ENCODE measurements at regions not wholly inside any gene's neighbourhood (a gene's known extent, or its start where the extent isn't known, plus 50 kb on each side); places are given as distances from the start of the nearest gene placed in this dataset.

DNA sequence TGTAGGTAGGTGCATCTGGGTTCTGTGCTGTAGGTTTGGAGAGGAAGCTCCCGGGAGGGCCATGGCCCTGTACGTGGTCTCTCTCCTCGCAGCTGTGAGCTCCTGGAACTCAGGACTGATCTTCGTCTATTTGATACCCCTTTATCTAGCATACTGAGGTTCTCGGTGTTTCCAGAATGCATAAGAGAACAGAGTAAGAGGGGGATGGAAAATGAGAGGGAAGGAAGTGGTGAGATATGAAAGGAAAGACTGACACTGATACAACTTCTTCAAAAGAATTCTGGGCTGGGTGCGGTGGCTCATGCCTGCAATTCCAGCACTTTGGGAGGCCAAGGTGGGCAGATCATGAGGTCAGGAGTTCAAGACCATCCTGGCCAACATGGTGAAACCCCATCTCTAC lies 90.7 kb downstream of the CHRD start:
- DNase-seq (ENCODE audit: low read depth) = no peak
- H3K4me3 ChIP-seq (ENCODE audit: insufficient read depth, low read depth, low read length) = no peak overlapping the region
- no peaks in the 10 kb centered on the region for H3K79me2 ChIP-seq (ENCODE audit: insufficient read depth, low read length)
- peaks cover 3% of the 10 kb centered on the region for H3K27me3 Mint-ChIP-seq (ENCODE audit: low read depth, unreplicated experiment)
- no peak overlapping the region for H2AFZ ChIP-seq (ENCODE audit: low read depth, low read length)
- H4K20me1 ChIP-seq (ENCODE audit: insufficient read depth, low read length) = no peaks in the 10 kb centered on the region
- H3K4me3 Mint-ChIP-seq (ENCODE audit: unreplicated experiment) = no peak overlapping the region
- H3K4me1 Mint-ChIP-seq (ENCODE audit: low read depth, unreplicated experiment) = peaks cover 10% of the 10 kb centered on the region
- H3K27ac ChIP-seq (ENCODE audit: low read depth, low read length) = no peak overlapping the region
- H3K9me3 ChIP-seq (ENCODE audit: insufficient read depth, low read depth, low read length) = no peaks in the 10 kb centered on the region
- no peaks in the 10 kb centered on the region for H3K9me3 Mint-ChIP-seq (ENCODE audit: unreplicated experiment)
- H3K9ac ChIP-seq (ENCODE audit: low read length) = no peak overlapping the region
- H3K27ac Mint-ChIP-seq (ENCODE audit: unreplicated experiment) = no peak overlapping the region
- no peak for TF ChIP-seq EZH2 (IDR thresholded peaks at IDR 0.05; ENCODE audit: insufficient read depth, low read length)
- TF ChIP-seq, protein P1, sequence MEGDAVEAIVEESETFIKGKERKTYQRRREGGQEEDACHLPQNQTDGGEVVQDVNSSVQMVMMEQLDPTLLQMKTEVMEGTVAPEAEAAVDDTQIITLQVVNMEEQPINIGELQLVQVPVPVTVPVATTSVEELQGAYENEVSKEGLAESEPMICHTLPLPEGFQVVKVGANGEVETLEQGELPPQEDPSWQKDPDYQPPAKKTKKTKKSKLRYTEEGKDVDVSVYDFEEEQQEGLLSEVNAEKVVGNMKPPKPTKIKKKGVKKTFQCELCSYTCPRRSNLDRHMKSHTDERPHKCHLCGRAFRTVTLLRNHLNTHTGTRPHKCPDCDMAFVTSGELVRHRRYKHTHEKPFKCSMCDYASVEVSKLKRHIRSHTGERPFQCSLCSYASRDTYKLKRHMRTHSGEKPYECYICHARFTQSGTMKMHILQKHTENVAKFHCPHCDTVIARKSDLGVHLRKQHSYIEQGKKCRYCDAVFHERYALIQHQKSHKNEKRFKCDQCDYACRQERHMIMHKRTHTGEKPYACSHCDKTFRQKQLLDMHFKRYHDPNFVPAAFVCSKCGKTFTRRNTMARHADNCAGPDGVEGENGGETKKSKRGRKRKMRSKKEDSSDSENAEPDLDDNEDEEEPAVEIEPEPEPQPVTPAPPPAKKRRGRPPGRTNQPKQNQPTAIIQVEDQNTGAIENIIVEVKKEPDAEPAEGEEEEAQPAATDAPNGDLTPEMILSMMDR (IDR thresholded peaks at IDR 0.05; ENCODE audit: insufficient read depth, low read depth, low read length) = no peak
- peaks cover 27% of the 10 kb centered on the region for H3K27me3 ChIP-seq (ENCODE audit: insufficient read depth, low read length)
- peaks cover 13% of the 10 kb centered on the region for H3K4me1 ChIP-seq (ENCODE audit: insufficient read depth, low read length)
- no peaks in the 10 kb centered on the region for H3K36me3 ChIP-seq (ENCODE audit: insufficient read depth, low read length)
- no peak overlapping the region for H3K4me2 ChIP-seq (ENCODE audit: low read length)
- no peaks in the 10 kb centered on the region for H3K36me3 Mint-ChIP-seq (ENCODE audit: low read depth, unreplicated experiment)
- no peak for FAIRE-seq

- no peaks in the 10 kb centered on the region for H4K20me1 ChIP-seq (ENCODE audit: insufficient read depth, low read length)
- no peaks in the 10 kb centered on the region for H3K79me2 ChIP-seq (ENCODE audit: insufficient read depth, low read length)
- H3K4me3 ChIP-seq (ENCODE audit: insufficient read depth, low read depth, low read length) = no peak overlapping the region
- H3K9ac ChIP-seq (ENCODE audit: low read length) = no peak overlapping the region
- TF ChIP-seq, protein P1 (IDR thresholded peaks at IDR 0.05; ENCODE audit: insufficient read depth, low read depth, low read length) = no peak
- no peak for TF ChIP-seq EZH2 (IDR thresholded peaks at IDR 0.05; ENCODE audit: insufficient read depth, low read length)
- H3K9me3 ChIP-seq (ENCODE audit: insufficient read depth, low read depth, low read length) = no peaks in the 10 kb centered on the region
- H3K27ac Mint-ChIP-seq (ENCODE audit: unreplicated experiment) = no peak overlapping the region
- H3K4me3 Mint-ChIP-seq (ENCODE audit: unreplicated experiment) = no peak overlapping the region
- FAIRE-seq = no peak
- no peaks in the 10 kb centered on the region for H3K9me3 Mint-ChIP-seq (ENCODE audit: unreplicated experiment)
- peaks cover 4% of the 10 kb centered on the region for H3K4me1 ChIP-seq (ENCODE audit: insufficient read depth, low read length)
- peaks cover 3% of the 10 kb centered on the region for H3K27me3 Mint-ChIP-seq (ENCODE audit: low read depth, unreplicated experiment)
- H3K36me3 Mint-ChIP-seq (ENCODE audit: low read depth, unreplicated experiment) = no peaks in the 10 kb centered on the region
- peaks cover 31% of the 10 kb centered on the region for H3K27me3 ChIP-seq (ENCODE audit: insufficient read depth, low read length)
- no peaks in the 10 kb centered on the region for H3K36me3 ChIP-seq (ENCODE audit: insufficient read depth, low read length)
- no peak overlapping the region for H2AFZ ChIP-seq (ENCODE audit: low read depth, low read length)
- H3K4me1 Mint-ChIP-seq (ENCODE audit: low read depth, unreplicated experiment) = peaks cover 2% of the 10 kb centered on the region
- no peak overlapping the region for H3K27ac ChIP-seq (ENCODE audit: low read depth, low read length)
- DNase-seq (ENCODE audit: low read depth) = no peak
- H3K4me2 ChIP-seq (ENCODE audit: low read length) = no peak overlapping the region
These were observed 90.1 kb upstream of the EPHB3 start for GRCh38 chr3:184471439-184471838.

GRCh38 chr3:184472723-184473428 lies 88.7 kb upstream of the EPHB3 start:
- Histone ChIP-seq H3K4me3 (ENCODE audit: insufficient read depth, low read depth, low read length) (no peak overlapping the region), H3K4me1 (ENCODE audit: insufficient read depth, low read length) (no peaks in the 10 kb centered on the region), H3K79me2 (ENCODE audit: insufficient read depth, low read length) (no peaks in the 10 kb centered on the region), H4K20me1 (ENCODE audit: insufficient read depth, low read length) (no peaks in the 10 kb centered on the region), H3K9me3 (ENCODE audit: insufficient read depth, low read depth, low read length) (no peaks in the 10 kb centered on the region), H3K27me3 (ENCODE audit: insufficient read depth, low read length) (peaks cover 31% of the 10 kb centered on the region), H3K9ac (ENCODE audit: low read length) (no peak overlapping the region), H3K36me3 (ENCODE audit: insufficient read depth, low read length) (no peaks in the 10 kb centered on the region), H2AFZ (ENCODE audit: low read depth, low read length) (no peak overlapping the region), H3K4me2 (ENCODE audit: low read length) (no peak overlapping the region), H3K27ac (ENCODE audit: low read depth, low read length) (no peak overlapping the region)
- FAIRE-seq (no peak), DNase-seq (ENCODE audit: low read depth) (no peak)
- Mint-ChIP-seq H3K27me3 (ENCODE audit: low read depth, unreplicated experiment) (peaks cover 3% of the 10 kb centered on the region), H3K4me1 (ENCODE audit: low read depth, unreplicated experiment) (no peaks in the 10 kb centered on the region), H3K36me3 (ENCODE audit: low read depth, unreplicated experiment) (no peaks in the 10 kb centered on the region), H3K4me3 (ENCODE audit: unreplicated experiment) (no peak overlapping the region), H3K9me3 (ENCODE audit: unreplicated experiment) (no peaks in the 10 kb centered on the region), H3K27ac (ENCODE audit: unreplicated experiment) (no peak overlapping the region)
- TF ChIP-seq, protein P1 (IDR thresholded peaks at IDR 0.05; ENCODE audit: insufficient read depth, low read depth, low read length) = no peak
